CD14-positive monocyte (primary cell): ENCODE measurements at regions not wholly inside any gene's neighbourhood (a gene's known extent, or its start where the extent isn't known, plus 50 kb on each side); places are given as distances from the start of the nearest gene placed in this dataset.
"Not testable (repeated sequence)": the region's sequence is repeated elsewhere in the genome, so short reads cannot be mapped to it uniquely, and the experiment has no call there.

ENCODE experiments used
- DNase-seq, 3 donors: peaks; one replicate each; pipeline ENCODE4 v3.0.0-alpha.2; 2011 to 2022
- H2AFZ ChIP-seq: 2 replicates; pipeline ENCODE4 v1.6.0; 2012; ENCODE audit warnings: mild to moderate bottlenecking, low read depth, low read length, inconsistent platforms; ENCODE audit not compliant: insufficient read depth, poor library complexity, severe bottlenecking
- H3K27ac ChIP-seq, 2 donors: 1 replicate in 1 of 2; 2 replicates in 1 of 2; pipeline ENCODE4 v1.5.1; 2012 to 2013; ENCODE audit warnings: low read length in 2 of 2, control low read depth in 1 of 2, inconsistent platforms in 1 of 2, low read depth in 1 of 2, mild to moderate bottlenecking in 1 of 2
- H3K27me3 ChIP-seq, 2 donors: one replicate each; pipeline versions ENCODE4 v1.6.0 to v1.6.1; 2011 to 2013; ENCODE audit warnings: low read length in 2 of 2; ENCODE audit not compliant: control insufficient read depth in 2 of 2, insufficient read depth in 2 of 2
- H3K36me3 ChIP-seq, 2 donors: replicated peaks in 1 of 2; 1 replicate in 1 of 2; 2 replicates in 1 of 2; pipeline versions ENCODE4 v1.5.1 to v1.6.1; 2012 to 2013; ENCODE audit warnings: low read length in 2 of 2, control low read depth in 1 of 2, inconsistent platforms in 1 of 2, mild to moderate bottlenecking in 1 of 2; ENCODE audit not compliant: insufficient read depth in 2 of 2, control insufficient read depth in 1 of 2
- H3K4me1 ChIP-seq, 2 donors: 1 replicate in 1 of 2; 2 replicates in 1 of 2; pipeline versions ENCODE4 v1.5.1 to v1.6.1; 2012 to 2013; ENCODE audit warnings: low read length in 2 of 2, control low read depth in 1 of 2, inconsistent platforms in 1 of 2, mild to moderate bottlenecking in 1 of 2, moderate library complexity in 1 of 2; ENCODE audit not compliant: insufficient read depth in 2 of 2, control insufficient read depth in 1 of 2
- H3K4me2 ChIP-seq: replicated peaks from 2 replicates; pipeline ENCODE3; 2012; ENCODE audit warnings: low read length, moderate library complexity, mild to moderate bottlenecking; ENCODE audit not compliant: poor library complexity, severe bottlenecking; ENCODE audit errors: extremely low read depth
- H3K4me3 ChIP-seq, 3 experiments: fragments of 200-600 bp in 1 of 3; sonication (generic) in 1 of 3; replicated peaks in 1 of 3; 1 replicate in 2 of 3; 2 replicates in 1 of 3; pipeline ENCODE4 v1.5.1; 2011 to 2013; ENCODE audit warnings: low read length in 3 of 3, mild to moderate bottlenecking in 3 of 3, control low read depth in 2 of 3, low read depth in 2 of 3, inconsistent platforms in 1 of 3, moderate library complexity in 1 of 3
- H3K79me2 ChIP-seq: 2 replicates; pipeline ENCODE4 v1.6.0; 2012; ENCODE audit warnings: mild to moderate bottlenecking, control low read depth, inconsistent platforms, low read length, moderate library complexity; ENCODE audit not compliant: insufficient read depth
- H3K9ac ChIP-seq: 2 replicates; pipeline ENCODE4 v1.6.0; 2017; ENCODE audit warnings: low read length, mild to moderate bottlenecking; ENCODE audit not compliant: insufficient read depth, poor library complexity, severe bottlenecking
- H3K9me3 ChIP-seq, 2 donors: replicated peaks in 1 of 2; 1 replicate in 1 of 2; 2 replicates in 1 of 2; pipeline versions ENCODE4 v1.5.1 to v1.6.1; 2012 to 2013; ENCODE audit warnings: low read length in 2 of 2, control low read depth in 1 of 2; ENCODE audit not compliant: control insufficient read depth in 1 of 2, insufficient read depth in 1 of 2
- H4K20me1 ChIP-seq: 2 replicates; pipeline ENCODE4 v1.6.0; 2012; ENCODE audit warnings: mild to moderate bottlenecking, low read length, control low read depth, moderate library complexity; ENCODE audit not compliant: insufficient read depth
- H3K27ac Mint-ChIP-seq, 7 donors: one replicate each; pipeline ENCODE4 v1.8.0; 2020; ENCODE audit warnings: mild to moderate bottlenecking in 7 of 7, mixed read lengths in 7 of 7, moderate library complexity in 6 of 7, inconsistent platforms in 2 of 7
- H3K27me3 Mint-ChIP-seq, 3 donors: one replicate each; pipeline ENCODE4 v1.8.0; 2021 to 2022; ENCODE audit warnings: low read depth in 3 of 3, mild to moderate bottlenecking in 3 of 3, mixed read lengths in 3 of 3, moderate library complexity in 3 of 3, inconsistent platforms in 1 of 3
- H3K36me3 Mint-ChIP-seq, 2 donors: one replicate each; pipeline ENCODE4 v1.8.0; 2020; ENCODE audit warnings: mixed read lengths in 2 of 2, inconsistent platforms in 1 of 2, mild to moderate bottlenecking in 1 of 2
- H3K4me1 Mint-ChIP-seq: one replicate; pipeline ENCODE4 v1.8.0; 2020; ENCODE audit warnings: mild to moderate bottlenecking, mixed read lengths
- H3K4me3 Mint-ChIP-seq, 2 donors: one replicate each; pipeline ENCODE4 v1.8.0; 2020; ENCODE audit warnings: mild to moderate bottlenecking in 2 of 2, mixed read lengths in 2 of 2, moderate library complexity in 1 of 2
- H3K9me3 Mint-ChIP-seq, 7 donors: one replicate each; pipeline ENCODE4 v1.8.0; 2020 to 2022; ENCODE audit warnings: mixed read lengths in 7 of 7, mild to moderate bottlenecking in 6 of 7, moderate library complexity in 6 of 7, inconsistent platforms in 2 of 7
- WGBS: methylation state at CpG from one replicate; pipeline ENCODE4 v1.1.5; 2013; ENCODE audit warnings: missing lambda C conversion rate; ENCODE audit not compliant: insufficient coverage; 5-methylcytosine and 5-hydroxymethylcytosine counted together
- intact Hi-C, 2 donors: fragments of 100-400 bp; cut with micrococcal nuclease; formaldehyde crosslinking; loops; one replicate each; pipeline versions ENCODE4 v1.15.0 to v1.15.1; 2023

DNA sequence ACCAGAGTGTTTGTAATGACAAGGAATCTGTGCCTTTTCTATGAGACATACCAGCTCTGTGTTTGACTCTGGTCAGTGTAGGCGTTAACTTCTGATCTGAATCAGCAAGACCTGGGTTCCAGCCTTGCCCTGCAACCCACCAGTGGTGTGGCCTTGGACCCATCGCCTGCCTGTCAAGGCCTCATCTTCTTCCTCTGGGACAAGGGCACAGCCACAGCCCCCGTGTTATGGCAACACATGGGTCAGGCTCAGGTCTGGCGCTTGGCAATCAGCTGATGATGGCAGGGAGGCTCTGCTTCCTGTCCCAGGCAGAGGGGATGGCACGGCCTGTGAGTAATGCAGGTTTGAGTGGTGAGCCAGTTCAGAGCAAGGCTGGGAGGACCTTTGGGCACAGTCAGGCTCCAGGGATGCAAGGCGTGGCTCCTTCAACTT is 69.1 kb upstream of the PLGLB2 start:
- H3K27ac Mint-ChIP-seq, intact Hi-C loops, H3K9me3 Mint-ChIP-seq, H3K4me1 Mint-ChIP-seq, H3K9me3 ChIP-seq, H3K27me3 Mint-ChIP-seq, DNase-seq, H3K4me2 ChIP-seq, H3K4me1 ChIP-seq, H4K20me1 ChIP-seq, H3K36me3 Mint-ChIP-seq, H3K27me3 ChIP-seq, H3K79me2 ChIP-seq, H3K27ac ChIP-seq, H3K9ac ChIP-seq, H3K4me3 Mint-ChIP-seq, H3K36me3 ChIP-seq, H3K4me3 ChIP-seq, H2AFZ ChIP-seq: not testable (repeated sequence)
- no CpG with 5 or more reads among the region's 6 CpGs for WGBS

DNA sequence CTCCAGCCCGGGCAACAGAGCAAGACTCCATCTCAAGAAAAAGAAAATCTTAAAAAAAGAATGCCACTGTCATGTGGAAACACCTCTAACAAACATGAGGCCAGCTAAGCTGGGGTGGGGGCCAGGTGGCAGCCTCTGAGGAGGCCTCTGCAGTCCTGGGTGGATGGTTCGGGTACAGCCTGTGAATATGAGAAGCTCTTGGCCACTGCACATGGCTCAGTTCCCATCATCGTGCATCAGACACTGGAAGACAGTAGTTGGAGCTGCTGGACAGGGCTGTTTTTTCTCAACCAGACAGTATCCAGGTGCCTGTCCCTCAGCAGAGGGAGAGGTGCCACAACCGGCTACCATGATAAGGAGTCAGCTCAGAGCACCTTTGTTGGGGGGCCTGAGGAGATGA is 67.9 kb upstream of the PLGLB2 start:
- H2AFZ ChIP-seq, H3K4me1 ChIP-seq, H3K9ac ChIP-seq, H3K27ac ChIP-seq, H3K27ac Mint-ChIP-seq, H3K9me3 ChIP-seq, H3K4me3 Mint-ChIP-seq, intact Hi-C loops, H4K20me1 ChIP-seq, H3K4me3 ChIP-seq, H3K36me3 Mint-ChIP-seq, H3K4me2 ChIP-seq, H3K79me2 ChIP-seq, H3K4me1 Mint-ChIP-seq, H3K9me3 Mint-ChIP-seq, H3K27me3 Mint-ChIP-seq, H3K36me3 ChIP-seq, DNase-seq, H3K27me3 ChIP-seq: not testable (repeated sequence)
- no CpG with 5 or more reads among the region's 4 CpGs for WGBS

DNA sequence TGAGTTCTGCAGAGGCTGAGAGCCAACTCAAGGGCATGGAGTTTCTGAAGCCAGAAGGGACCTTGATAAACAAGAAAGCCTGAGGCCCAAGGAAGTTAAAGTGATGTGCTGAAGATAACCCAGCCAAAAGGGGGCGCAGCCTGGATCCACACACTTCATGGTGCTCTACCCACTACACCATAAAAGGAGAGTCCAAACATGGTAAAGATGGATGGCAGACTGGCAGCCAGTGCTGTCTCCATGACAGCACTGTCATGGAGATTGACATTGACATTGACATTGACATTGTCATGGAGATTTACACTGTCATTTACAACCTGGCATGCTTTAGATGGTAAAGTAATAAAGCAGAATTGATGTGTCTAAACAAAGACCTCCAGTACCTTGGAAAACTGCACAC is 67.2 kb upstream of the PLGLB2 start:
- intact Hi-C loops, H3K27ac ChIP-seq, H3K9ac ChIP-seq, H3K36me3 Mint-ChIP-seq, H3K27me3 ChIP-seq, H3K79me2 ChIP-seq, H3K36me3 ChIP-seq, DNase-seq, H3K9me3 ChIP-seq, H3K4me3 Mint-ChIP-seq, H4K20me1 ChIP-seq, H3K4me1 ChIP-seq, H3K4me2 ChIP-seq, H2AFZ ChIP-seq, H3K27ac Mint-ChIP-seq, H3K27me3 Mint-ChIP-seq, H3K4me3 ChIP-seq, H3K9me3 Mint-ChIP-seq, H3K4me1 Mint-ChIP-seq: not testable (repeated sequence)
- WGBS: no CpG with 5 or more reads among the region's 1 CpG

DNA sequence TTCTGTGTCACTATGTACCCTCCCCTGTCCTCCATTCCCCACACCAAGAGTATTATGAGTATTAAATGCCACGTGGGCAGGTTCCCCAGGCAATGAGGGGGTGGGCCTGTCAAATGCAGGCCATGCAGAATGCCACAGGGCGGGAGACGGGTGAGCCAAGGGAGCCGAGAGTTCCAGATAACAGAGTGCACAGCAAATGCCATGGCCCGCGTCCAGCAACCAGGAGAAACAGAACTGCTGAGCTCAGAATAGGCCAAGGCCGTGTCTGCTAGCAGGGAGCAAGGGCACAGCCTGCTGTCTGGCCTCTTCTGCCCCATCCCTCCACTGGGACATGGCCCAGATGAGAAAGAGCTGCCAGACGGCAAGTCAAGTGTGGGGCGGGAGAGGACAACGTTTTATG is 64.4 kb upstream of the PLGLB2 start:
- H3K36me3 Mint-ChIP-seq, DNase-seq, H3K4me3 ChIP-seq, H3K36me3 ChIP-seq, H3K4me3 Mint-ChIP-seq, H4K20me1 ChIP-seq, H3K4me1 ChIP-seq, H2AFZ ChIP-seq, H3K27me3 Mint-ChIP-seq, H3K27ac ChIP-seq, H3K27me3 ChIP-seq, H3K79me2 ChIP-seq, H3K9me3 Mint-ChIP-seq, H3K4me1 Mint-ChIP-seq, H3K9me3 ChIP-seq, H3K9ac ChIP-seq, intact Hi-C loops, H3K4me2 ChIP-seq, H3K27ac Mint-ChIP-seq: not testable (repeated sequence)
- 100% methylated on average over 1 of the region's 10 CpGs for WGBS
